ENCODE measurements at regions not wholly inside any gene's neighbourhood (a gene's known extent, or its start where the extent isn't known, plus 50 kb on each side); places are given as distances from the start of the nearest gene placed in this dataset.

- Mint-ChIP-seq H3K4me1 (ENCODE audit: unreplicated experiment) (no peaks in the 10 kb centered on the region), H3K4me3 (ENCODE audit: unreplicated experiment) (no peak overlapping the region), H3K27ac (ENCODE audit: unreplicated experiment) (no peak overlapping the region), H3K36me3 (ENCODE audit: low read depth, unreplicated experiment) (no peaks in the 10 kb centered on the region), H3K9me3 (ENCODE audit: unreplicated experiment) (no peaks in the 10 kb centered on the region), H3K27me3 (ENCODE audit: unreplicated experiment) (peaks cover 3% of the 10 kb centered on the region)
- no peak for DNase-seq (ENCODE audit: low spot score)
- TF ChIP-seq, protein P1, sequence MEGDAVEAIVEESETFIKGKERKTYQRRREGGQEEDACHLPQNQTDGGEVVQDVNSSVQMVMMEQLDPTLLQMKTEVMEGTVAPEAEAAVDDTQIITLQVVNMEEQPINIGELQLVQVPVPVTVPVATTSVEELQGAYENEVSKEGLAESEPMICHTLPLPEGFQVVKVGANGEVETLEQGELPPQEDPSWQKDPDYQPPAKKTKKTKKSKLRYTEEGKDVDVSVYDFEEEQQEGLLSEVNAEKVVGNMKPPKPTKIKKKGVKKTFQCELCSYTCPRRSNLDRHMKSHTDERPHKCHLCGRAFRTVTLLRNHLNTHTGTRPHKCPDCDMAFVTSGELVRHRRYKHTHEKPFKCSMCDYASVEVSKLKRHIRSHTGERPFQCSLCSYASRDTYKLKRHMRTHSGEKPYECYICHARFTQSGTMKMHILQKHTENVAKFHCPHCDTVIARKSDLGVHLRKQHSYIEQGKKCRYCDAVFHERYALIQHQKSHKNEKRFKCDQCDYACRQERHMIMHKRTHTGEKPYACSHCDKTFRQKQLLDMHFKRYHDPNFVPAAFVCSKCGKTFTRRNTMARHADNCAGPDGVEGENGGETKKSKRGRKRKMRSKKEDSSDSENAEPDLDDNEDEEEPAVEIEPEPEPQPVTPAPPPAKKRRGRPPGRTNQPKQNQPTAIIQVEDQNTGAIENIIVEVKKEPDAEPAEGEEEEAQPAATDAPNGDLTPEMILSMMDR (IDR thresholded peaks at IDR 0.05; ENCODE audit: unreplicated experiment), result no peak
Observed at GRCh38 chr13:58625703-58626389, 994.3 kb downstream of the PCDH17 start.

- TF ChIP-seq, protein P1 (IDR thresholded peaks at IDR 0.05; ENCODE audit: unreplicated experiment), result no peak
- no peaks in the 10 kb centered on the region for H3K9me3 Mint-ChIP-seq (ENCODE audit: unreplicated experiment)
- no peaks in the 10 kb centered on the region for H3K27me3 Mint-ChIP-seq (ENCODE audit: unreplicated experiment)
- H3K36me3 Mint-ChIP-seq (ENCODE audit: low read depth, unreplicated experiment), result no peaks in the 10 kb centered on the region
- no peak for DNase-seq (ENCODE audit: low spot score)
- H3K4me3 Mint-ChIP-seq (ENCODE audit: unreplicated experiment), result no peak overlapping the region
- no peaks in the 10 kb centered on the region for H3K4me1 Mint-ChIP-seq (ENCODE audit: unreplicated experiment)
- no peak overlapping the region for H3K27ac Mint-ChIP-seq (ENCODE audit: unreplicated experiment)
Observed at GRCh38 chr13:58630794-58631193, 999.2 kb downstream of the PCDH17 start.

- Mint-ChIP-seq H3K9me3 (ENCODE audit: unreplicated experiment) (no peaks in the 10 kb centered on the region), H3K36me3 (ENCODE audit: low read depth, unreplicated experiment) (no peaks in the 10 kb centered on the region), H3K27ac (ENCODE audit: unreplicated experiment) (no peak overlapping the region), H3K4me3 (ENCODE audit: unreplicated experiment) (no peak overlapping the region), H3K4me1 (ENCODE audit: unreplicated experiment) (no peaks in the 10 kb centered on the region), H3K27me3 (ENCODE audit: unreplicated experiment) (no peaks in the 10 kb centered on the region)
- TF ChIP-seq, protein P1 (IDR thresholded peaks at IDR 0.05; ENCODE audit: unreplicated experiment), result no peak
- no peak for DNase-seq (ENCODE audit: low spot score)
Observed at GRCh38 chr13:58633226-58633625, 1001.7 kb downstream of the PCDH17 start.

DNA sequence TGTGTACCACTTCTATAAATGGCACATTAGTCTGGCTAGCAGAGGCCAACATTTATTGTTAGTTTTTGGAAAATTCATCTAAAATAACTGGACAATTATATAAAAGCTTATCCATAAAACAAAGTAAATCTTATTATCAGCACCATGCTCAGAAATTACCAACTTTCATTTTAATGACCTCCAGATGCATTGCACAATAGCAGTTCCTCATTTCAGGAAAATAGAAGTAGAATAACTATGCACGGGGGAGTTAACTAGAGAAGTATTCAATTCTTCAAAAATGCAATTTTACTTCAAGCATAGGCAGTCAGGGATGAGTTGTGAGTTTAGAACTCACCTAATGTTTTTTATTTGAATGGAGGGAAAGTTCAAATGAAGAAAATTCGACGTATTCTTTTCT lies 1023.5 kb downstream of the PCDH17 start:
- H3K4me3 Mint-ChIP-seq (ENCODE audit: unreplicated experiment), result no peak overlapping the region
- H3K27ac Mint-ChIP-seq (ENCODE audit: unreplicated experiment), result no peak overlapping the region
- no peaks in the 10 kb centered on the region for H3K36me3 Mint-ChIP-seq (ENCODE audit: low read depth, unreplicated experiment)
- DNase-seq (ENCODE audit: low spot score), result no peak
- TF ChIP-seq, protein P1 (IDR thresholded peaks at IDR 0.05; ENCODE audit: unreplicated experiment), result no peak
- no peaks in the 10 kb centered on the region for H3K27me3 Mint-ChIP-seq (ENCODE audit: unreplicated experiment)
- H3K9me3 Mint-ChIP-seq (ENCODE audit: unreplicated experiment), result no peaks in the 10 kb centered on the region
- H3K4me1 Mint-ChIP-seq (ENCODE audit: unreplicated experiment), result no peaks in the 10 kb centered on the region

GRCh38 chr13:58660826-58661225 lies 1029.3 kb downstream of the PCDH17 start:
- no peak for DNase-seq (ENCODE audit: low spot score)
- TF ChIP-seq, protein P1 (IDR thresholded peaks at IDR 0.05; ENCODE audit: unreplicated experiment), result no peak
- Mint-ChIP-seq H3K9me3 (ENCODE audit: unreplicated experiment) (no peaks in the 10 kb centered on the region), H3K36me3 (ENCODE audit: low read depth, unreplicated experiment) (no peaks in the 10 kb centered on the region), H3K4me3 (ENCODE audit: unreplicated experiment) (no peak overlapping the region), H3K27ac (ENCODE audit: unreplicated experiment) (no peak overlapping the region), H3K27me3 (ENCODE audit: unreplicated experiment) (no peaks in the 10 kb centered on the region), H3K4me1 (ENCODE audit: unreplicated experiment) (no peaks in the 10 kb centered on the region)

Measured in endothelial cell (in vitro differentiated cells).